Ishikawa (cell line): ENCODE measurements at regions not wholly inside any gene's neighbourhood (a gene's known extent, or its start where the extent isn't known, plus 50 kb on each side); places are given as distances from the start of the nearest gene placed in this dataset.

Experiments
- EP300 ChIP-seq: IDR thresholded peaks from 2 replicates; pipeline ENCODE4 v1.6.1; 2012; ENCODE audit warnings: borderline replicate concordance
- RAD21 ChIP-seq: IDR thresholded peaks from 2 replicates; pipeline ENCODE4 v1.6.1; 2012; ENCODE audit warnings: low read depth

DNA sequence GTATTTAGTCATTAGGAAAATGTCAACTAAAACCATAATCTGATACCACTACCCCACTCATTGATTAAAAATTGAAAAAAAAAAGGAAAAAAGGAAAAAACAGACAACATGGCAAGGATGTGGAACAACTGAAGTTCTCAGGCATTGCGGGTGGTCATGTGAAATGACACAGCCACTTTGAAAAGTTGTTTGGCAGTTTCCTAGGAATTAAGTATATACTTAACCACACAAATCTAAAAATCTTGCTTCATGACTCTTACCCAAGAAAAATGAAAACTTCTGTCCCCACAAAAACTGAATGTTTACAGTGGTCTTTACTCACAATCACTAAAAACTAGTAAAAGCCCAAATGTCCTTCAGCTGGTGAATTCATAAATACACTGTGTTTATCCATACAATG, 254.5 kb downstream of the AHR start:
- TF ChIP-seq EP300 (no peak), RAD21 (no peak)
